WTC11 (cell line): ENCODE measurements at regions not wholly inside any gene's neighbourhood (a gene's known extent, or its start where the extent isn't known, plus 50 kb on each side); places are given as distances from the start of the nearest gene placed in this dataset.

Source experiments
- ATAC-seq: fragments of 200-7000 bp; cut with Tn5 transposase; 2 replicates; pipeline ENCODE4 v1.10.0; 2021; ENCODE audit warnings: mild to moderate bottlenecking, moderate library complexity
- CTCF ChIA-PET: fragments of 300-600 bp; sonication (Branson Sonifier 250); formaldehyde crosslinking; loops from one replicate; lab custom pipeline; 2021; ENCODE audit warnings: antibody characterized with exemption; lab: Charles Lee
- POLR2A ChIA-PET: fragments of 350-600 bp; sonication (Branson Sonifier 250); formaldehyde crosslinking; loops from one replicate; lab custom pipeline; 2021; ENCODE audit warnings: antibody characterized with exemption; lab: Charles Lee
- DNase-seq: peaks from one replicate; pipeline ENCODE4 v3.0.0; 2021; ENCODE audit warnings: low spot score
- H3K27ac Mint-ChIP-seq: 2 replicates; pipeline ENCODE4 v1.8.0; 2021; ENCODE audit warnings: mixed read lengths
- H3K27me3 Mint-ChIP-seq: 2 replicates; pipeline ENCODE4 v1.8.0; 2021; ENCODE audit warnings: low read depth, mild to moderate bottlenecking, moderate library complexity, mixed read lengths
- H3K36me3 Mint-ChIP-seq: 2 replicates; pipeline ENCODE4 v1.8.0; 2021; ENCODE audit warnings: mixed read lengths
- H3K4me1 Mint-ChIP-seq: 2 replicates; pipeline ENCODE4 v1.8.0; 2022; ENCODE audit warnings: mixed read lengths
- H3K4me3 Mint-ChIP-seq: 2 replicates; pipeline ENCODE4 v1.8.0; 2021; ENCODE audit warnings: mild to moderate bottlenecking, moderate library complexity, mixed read lengths
- H3K9me3 Mint-ChIP-seq: 2 replicates; pipeline ENCODE4 v1.8.0; 2021; ENCODE audit warnings: mixed read lengths
- ATF1 ChIP-seq: sonication (generic); formaldehyde crosslinking; IDR thresholded peaks from 2 replicates; pipeline ENCODE4 v1.8.1; 2023; ENCODE audit warnings: mild to moderate bottlenecking, moderate library complexity, missing genetic modification reagents
- CBFB ChIP-seq: sonication (generic); formaldehyde crosslinking; IDR thresholded peaks from 2 replicates; pipeline ENCODE4 v1.8.1; 2022; ENCODE audit warnings: mild to moderate bottlenecking, low read depth, missing genetic modification reagents
- CREM ChIP-seq: sonication (generic); formaldehyde crosslinking; IDR thresholded peaks from 2 replicates; pipeline ENCODE4 v1.8.1; 2022; ENCODE audit warnings: mild to moderate bottlenecking, missing genetic modification reagents, moderate library complexity
- EMX1 ChIP-seq: fragments of 250-450 bp; sonication (Bioruptor Pico); IDR thresholded peaks from 2 replicates; pipeline ENCODE4 v1.8.0; 2021; ENCODE audit warnings: mild to moderate bottlenecking
- ESRRA ChIP-seq: sonication (generic); formaldehyde crosslinking; IDR thresholded peaks from 2 replicates; pipeline ENCODE4 v1.8.1; 2022; ENCODE audit warnings: mild to moderate bottlenecking, missing genetic modification reagents, borderline replicate concordance
- ETV6 ChIP-seq: sonication (generic); formaldehyde crosslinking; IDR thresholded peaks from 2 replicates; pipeline ENCODE4 v1.8.1; 2022; ENCODE audit warnings: mild to moderate bottlenecking, missing genetic modification reagents
- FOXP1 ChIP-seq: sonication (generic); formaldehyde crosslinking; IDR thresholded peaks from 2 replicates; pipeline ENCODE4 v1.8.0; 2022; ENCODE audit warnings: missing genetic modification reagents, mild to moderate bottlenecking, moderate library complexity, borderline replicate concordance
- KAT7 ChIP-seq: sonication (generic); formaldehyde crosslinking; IDR thresholded peaks from 2 replicates; pipeline ENCODE4 v1.8.1; 2023; ENCODE audit warnings: missing genetic modification reagents, mild to moderate bottlenecking, borderline replicate concordance
- MXD4 ChIP-seq: fragments of 250-450 bp; sonication (Bioruptor Pico); IDR thresholded peaks from 2 replicates; pipeline ENCODE4 v1.8.0; 2021; ENCODE audit warnings: mild to moderate bottlenecking, moderate library complexity, borderline replicate concordance
- RELA ChIP-seq: sonication (generic); formaldehyde crosslinking; IDR thresholded peaks from 2 replicates; pipeline ENCODE4 v1.8.1; 2022; ENCODE audit warnings: missing genetic modification reagents, mild to moderate bottlenecking, borderline replicate concordance
- SMAD4 ChIP-seq: sonication (generic); formaldehyde crosslinking; IDR thresholded peaks from 2 replicates; pipeline ENCODE4 v1.8.0; 2022; ENCODE audit warnings: mild to moderate bottlenecking, missing genetic modification reagents
- TCF7 ChIP-seq: sonication (generic); formaldehyde crosslinking; IDR thresholded peaks from 2 replicates; pipeline ENCODE4 v1.8.0; 2022; ENCODE audit warnings: mild to moderate bottlenecking, low read depth, missing genetic modification reagents, moderate library complexity
- TEAD4 ChIP-seq: sonication (generic); formaldehyde crosslinking; IDR thresholded peaks from 2 replicates; pipeline ENCODE4 v1.8.0; 2022; ENCODE audit warnings: mild to moderate bottlenecking, missing genetic modification reagents
- TP53 ChIP-seq: sonication (generic); formaldehyde crosslinking; IDR thresholded peaks from 2 replicates; pipeline ENCODE4 v1.8.1; 2023; ENCODE audit warnings: mild to moderate bottlenecking, missing genetic modification reagents
- ZNF317 ChIP-seq: sonication (generic); formaldehyde crosslinking; IDR thresholded peaks from 2 replicates; pipeline ENCODE4 v1.8.1; 2023; ENCODE audit warnings: low read depth, mild to moderate bottlenecking, moderate library complexity, missing genetic modification reagents, borderline replicate concordance
- TF ChIP-seq, protein P1 (sequence below): sonication (generic); formaldehyde crosslinking; conservative IDR thresholded peaks from 2 replicates; pipeline ENCODE4 v1.8.1; 2023; ENCODE audit warnings: mild to moderate bottlenecking, low read depth, missing genetic modification reagents, moderate library complexity
- TF ChIP-seq, protein P2 (sequence below): sonication (generic); formaldehyde crosslinking; IDR thresholded peaks from 2 replicates; pipeline ENCODE4 v1.8.0; 2022; ENCODE audit warnings: mild to moderate bottlenecking, missing genetic modification reagents
- TF ChIP-seq, protein P3 (sequence below): sonication (generic); formaldehyde crosslinking; IDR thresholded peaks from 2 replicates; pipeline ENCODE4 v1.8.1; 2022; ENCODE audit warnings: low read depth, mild to moderate bottlenecking, moderate library complexity, missing genetic modification reagents, borderline replicate concordance
- TF ChIP-seq, protein P4 (sequence below): sonication (generic); formaldehyde crosslinking; IDR thresholded peaks from 2 replicates; pipeline ENCODE4 v1.8.1; 2023; ENCODE audit warnings: mild to moderate bottlenecking, missing genetic modification reagents
- TF ChIP-seq, protein P5 (sequence below): sonication (generic); formaldehyde crosslinking; IDR thresholded peaks from 2 replicates; pipeline ENCODE4 v1.8.0; 2022; ENCODE audit warnings: mild to moderate bottlenecking, missing genetic modification reagents
- TF ChIP-seq, protein P6 (sequence below): fragments of 250-450 bp; sonication (Bioruptor Pico); IDR thresholded peaks from 2 replicates; pipeline ENCODE4 v1.9.0; 2021; ENCODE audit warnings: moderate library complexity, mild to moderate bottlenecking, inconsistent platforms, borderline replicate concordance
- TF ChIP-seq, protein P7 (sequence below): sonication (generic); formaldehyde crosslinking; IDR thresholded peaks from 2 replicates; pipeline ENCODE4 v1.8.1; 2022; ENCODE audit warnings: mild to moderate bottlenecking, moderate library complexity, missing genetic modification reagents
- TF ChIP-seq, protein P8 (sequence below): sonication (generic); formaldehyde crosslinking; IDR thresholded peaks from 2 replicates; pipeline ENCODE4 v1.8.1; 2022; ENCODE audit warnings: missing genetic modification reagents, borderline replicate concordance
- TF ChIP-seq, protein P9 (sequence below): fragments of 250-450 bp; sonication (Bioruptor Pico); IDR thresholded peaks from 2 replicates; pipeline ENCODE4 v2.1.2; 2022; ENCODE audit warnings: mild to moderate bottlenecking, moderate library complexity

DNA sequence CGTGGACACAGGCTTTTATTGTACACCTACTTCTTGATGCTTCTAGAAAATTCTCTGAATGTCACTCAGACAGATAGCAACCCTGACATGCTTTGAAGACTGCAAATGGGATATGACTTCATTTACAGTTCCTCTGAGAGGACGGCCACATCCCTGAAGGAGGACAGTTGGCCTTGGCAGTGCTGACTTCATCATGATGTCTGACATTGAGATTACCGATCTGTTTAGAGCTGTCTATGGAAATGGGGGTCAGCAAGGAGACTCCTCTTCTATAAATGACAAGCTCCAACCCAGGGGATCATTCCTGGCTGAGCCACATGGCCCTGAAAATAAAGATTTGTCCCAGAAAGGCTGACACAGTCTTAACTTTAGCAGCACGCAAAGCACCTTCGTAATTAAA lies 75.8 kb downstream of the NUDT12 start (continued):
- TF ChIP-seq, protein P1, sequence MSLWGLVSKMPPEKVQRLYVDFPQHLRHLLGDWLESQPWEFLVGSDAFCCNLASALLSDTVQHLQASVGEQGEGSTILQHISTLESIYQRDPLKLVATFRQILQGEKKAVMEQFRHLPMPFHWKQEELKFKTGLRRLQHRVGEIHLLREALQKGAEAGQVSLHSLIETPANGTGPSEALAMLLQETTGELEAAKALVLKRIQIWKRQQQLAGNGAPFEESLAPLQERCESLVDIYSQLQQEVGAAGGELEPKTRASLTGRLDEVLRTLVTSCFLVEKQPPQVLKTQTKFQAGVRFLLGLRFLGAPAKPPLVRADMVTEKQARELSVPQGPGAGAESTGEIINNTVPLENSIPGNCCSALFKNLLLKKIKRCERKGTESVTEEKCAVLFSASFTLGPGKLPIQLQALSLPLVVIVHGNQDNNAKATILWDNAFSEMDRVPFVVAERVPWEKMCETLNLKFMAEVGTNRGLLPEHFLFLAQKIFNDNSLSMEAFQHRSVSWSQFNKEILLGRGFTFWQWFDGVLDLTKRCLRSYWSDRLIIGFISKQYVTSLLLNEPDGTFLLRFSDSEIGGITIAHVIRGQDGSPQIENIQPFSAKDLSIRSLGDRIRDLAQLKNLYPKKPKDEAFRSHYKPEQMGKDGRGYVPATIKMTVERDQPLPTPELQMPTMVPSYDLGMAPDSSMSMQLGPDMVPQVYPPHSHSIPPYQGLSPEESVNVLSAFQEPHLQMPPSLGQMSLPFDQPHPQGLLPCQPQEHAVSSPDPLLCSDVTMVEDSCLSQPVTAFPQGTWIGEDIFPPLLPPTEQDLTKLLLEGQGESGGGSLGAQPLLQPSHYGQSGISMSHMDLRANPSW (CRISPR knock-in tag), result no peak
- TF ChIP-seq, protein P2, sequence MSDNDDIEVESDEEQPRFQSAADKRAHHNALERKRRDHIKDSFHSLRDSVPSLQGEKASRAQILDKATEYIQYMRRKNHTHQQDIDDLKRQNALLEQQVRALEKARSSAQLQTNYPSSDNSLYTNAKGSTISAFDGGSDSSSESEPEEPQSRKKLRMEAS (CRISPR knock-in tag), result no peak
- TF ChIP-seq, protein P3, sequence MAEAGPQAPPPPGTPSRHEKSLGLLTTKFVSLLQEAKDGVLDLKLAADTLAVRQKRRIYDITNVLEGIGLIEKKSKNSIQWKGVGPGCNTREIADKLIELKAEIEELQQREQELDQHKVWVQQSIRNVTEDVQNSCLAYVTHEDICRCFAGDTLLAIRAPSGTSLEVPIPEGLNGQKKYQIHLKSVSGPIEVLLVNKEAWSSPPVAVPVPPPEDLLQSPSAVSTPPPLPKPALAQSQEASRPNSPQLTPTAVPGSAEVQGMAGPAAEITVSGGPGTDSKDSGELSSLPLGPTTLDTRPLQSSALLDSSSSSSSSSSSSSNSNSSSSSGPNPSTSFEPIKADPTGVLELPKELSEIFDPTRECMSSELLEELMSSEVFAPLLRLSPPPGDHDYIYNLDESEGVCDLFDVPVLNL (CRISPR knock-in tag), result no peak
- no peak for TF ChIP-seq CREM (CRISPR knock-in tag)
- TF ChIP-seq, protein P4, sequence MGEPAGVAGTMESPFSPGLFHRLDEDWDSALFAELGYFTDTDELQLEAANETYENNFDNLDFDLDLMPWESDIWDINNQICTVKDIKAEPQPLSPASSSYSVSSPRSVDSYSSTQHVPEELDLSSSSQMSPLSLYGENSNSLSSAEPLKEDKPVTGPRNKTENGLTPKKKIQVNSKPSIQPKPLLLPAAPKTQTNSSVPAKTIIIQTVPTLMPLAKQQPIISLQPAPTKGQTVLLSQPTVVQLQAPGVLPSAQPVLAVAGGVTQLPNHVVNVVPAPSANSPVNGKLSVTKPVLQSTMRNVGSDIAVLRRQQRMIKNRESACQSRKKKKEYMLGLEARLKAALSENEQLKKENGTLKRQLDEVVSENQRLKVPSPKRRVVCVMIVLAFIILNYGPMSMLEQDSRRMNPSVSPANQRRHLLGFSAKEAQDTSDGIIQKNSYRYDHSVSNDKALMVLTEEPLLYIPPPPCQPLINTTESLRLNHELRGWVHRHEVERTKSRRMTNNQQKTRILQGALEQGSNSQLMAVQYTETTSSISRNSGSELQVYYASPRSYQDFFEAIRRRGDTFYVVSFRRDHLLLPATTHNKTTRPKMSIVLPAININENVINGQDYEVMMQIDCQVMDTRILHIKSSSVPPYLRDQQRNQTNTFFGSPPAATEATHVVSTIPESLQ (CRISPR knock-in tag), result no peak

DNA sequence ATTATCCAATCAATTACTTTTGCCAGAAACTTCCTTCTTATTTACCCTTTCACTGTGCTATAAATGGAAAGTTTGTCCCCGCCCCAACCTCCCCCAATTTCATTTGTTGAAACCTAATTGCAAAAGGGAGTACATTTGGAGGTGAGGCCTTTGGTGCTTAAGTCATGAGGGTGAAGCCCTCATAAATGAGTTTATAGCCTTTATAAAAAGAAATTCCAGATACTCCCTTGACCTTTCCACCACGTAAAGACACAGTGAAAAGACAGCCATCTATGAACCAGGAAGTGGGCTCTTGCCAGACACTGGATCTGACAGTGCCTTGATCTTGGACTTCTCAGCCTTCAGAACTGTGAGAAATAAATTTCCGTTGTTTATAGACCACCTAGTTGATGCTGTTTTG lies 82.3 kb downstream of the NUDT12 start:
- DNase-seq, result no peak
- H3K4me1 Mint-ChIP-seq, result peaks cover 24% of the 10 kb centered on the region
- POLR2A ChIA-PET, result no interaction called here
- no peak overlapping the region for H3K27ac Mint-ChIP-seq
- no peak for TF ChIP-seq ETV6 (CRISPR knock-in tag)
- TF ChIP-seq RELA, result no peak
- no peak for TF ChIP-seq TEAD4 (CRISPR knock-in tag)
- no peak for TF ChIP-seq SMAD4
- TF ChIP-seq, protein P5, sequence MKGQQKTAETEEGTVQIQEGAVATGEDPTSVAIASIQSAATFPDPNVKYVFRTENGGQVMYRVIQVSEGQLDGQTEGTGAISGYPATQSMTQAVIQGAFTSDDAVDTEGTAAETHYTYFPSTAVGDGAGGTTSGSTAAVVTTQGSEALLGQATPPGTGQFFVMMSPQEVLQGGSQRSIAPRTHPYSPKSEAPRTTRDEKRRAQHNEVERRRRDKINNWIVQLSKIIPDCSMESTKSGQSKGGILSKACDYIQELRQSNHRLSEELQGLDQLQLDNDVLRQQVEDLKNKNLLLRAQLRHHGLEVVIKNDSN, result no peak
- no peak for TF ChIP-seq KAT7 (CRISPR knock-in tag)
- TF ChIP-seq, protein P6, sequence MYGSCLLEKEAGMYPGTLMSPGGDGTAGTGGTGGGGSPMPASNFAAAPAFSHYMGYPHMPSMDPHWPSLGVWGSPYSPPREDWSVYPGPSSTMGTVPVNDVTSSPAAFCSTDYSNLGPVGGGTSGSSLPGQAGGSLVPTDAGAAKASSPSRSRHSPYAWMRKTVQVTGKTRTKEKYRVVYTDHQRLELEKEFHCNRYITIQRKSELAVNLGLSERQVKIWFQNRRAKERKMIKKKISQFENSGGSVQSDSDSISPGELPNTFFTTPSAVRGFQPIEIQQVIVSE, result no peak
- no peak for TF ChIP-seq ATF1
- TF ChIP-seq ESRRA (CRISPR knock-in tag), result no peak
- TF ChIP-seq FOXP1, result no peak
- TF ChIP-seq, protein P7, sequence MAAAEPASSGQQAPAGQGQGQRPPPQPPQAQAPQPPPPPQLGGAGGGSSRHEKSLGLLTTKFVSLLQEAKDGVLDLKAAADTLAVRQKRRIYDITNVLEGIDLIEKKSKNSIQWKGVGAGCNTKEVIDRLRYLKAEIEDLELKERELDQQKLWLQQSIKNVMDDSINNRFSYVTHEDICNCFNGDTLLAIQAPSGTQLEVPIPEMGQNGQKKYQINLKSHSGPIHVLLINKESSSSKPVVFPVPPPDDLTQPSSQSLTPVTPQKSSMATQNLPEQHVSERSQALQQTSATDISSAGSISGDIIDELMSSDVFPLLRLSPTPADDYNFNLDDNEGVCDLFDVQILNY (CRISPR knock-in tag), result no peak
- TF ChIP-seq TCF7 (CRISPR knock-in tag), result no peak
- no peak for TF ChIP-seq MXD4 (CRISPR knock-in tag)
- TF ChIP-seq, protein P8, sequence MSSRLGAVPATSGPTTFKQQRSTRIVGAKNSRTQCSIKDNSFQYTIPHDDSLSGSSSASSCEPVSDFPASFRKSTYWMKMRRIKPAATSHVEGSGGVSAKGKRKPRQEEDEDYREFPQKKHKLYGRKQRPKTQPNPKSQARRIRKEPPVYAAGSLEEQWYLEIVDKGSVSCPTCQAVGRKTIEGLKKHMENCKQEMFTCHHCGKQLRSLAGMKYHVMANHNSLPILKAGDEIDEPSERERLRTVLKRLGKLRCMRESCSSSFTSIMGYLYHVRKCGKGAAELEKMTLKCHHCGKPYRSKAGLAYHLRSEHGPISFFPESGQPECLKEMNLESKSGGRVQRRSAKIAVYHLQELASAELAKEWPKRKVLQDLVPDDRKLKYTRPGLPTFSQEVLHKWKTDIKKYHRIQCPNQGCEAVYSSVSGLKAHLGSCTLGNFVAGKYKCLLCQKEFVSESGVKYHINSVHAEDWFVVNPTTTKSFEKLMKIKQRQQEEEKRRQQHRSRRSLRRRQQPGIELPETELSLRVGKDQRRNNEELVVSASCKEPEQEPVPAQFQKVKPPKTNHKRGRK (CRISPR knock-in tag), result no peak
- no peak for TF ChIP-seq EMX1 (CRISPR knock-in tag)
- no peak for TF ChIP-seq TP53 (CRISPR knock-in tag)
- no peak for TF ChIP-seq CBFB
- TF ChIP-seq ZNF317 (CRISPR knock-in tag), result no peak
- TF ChIP-seq, protein P9, sequence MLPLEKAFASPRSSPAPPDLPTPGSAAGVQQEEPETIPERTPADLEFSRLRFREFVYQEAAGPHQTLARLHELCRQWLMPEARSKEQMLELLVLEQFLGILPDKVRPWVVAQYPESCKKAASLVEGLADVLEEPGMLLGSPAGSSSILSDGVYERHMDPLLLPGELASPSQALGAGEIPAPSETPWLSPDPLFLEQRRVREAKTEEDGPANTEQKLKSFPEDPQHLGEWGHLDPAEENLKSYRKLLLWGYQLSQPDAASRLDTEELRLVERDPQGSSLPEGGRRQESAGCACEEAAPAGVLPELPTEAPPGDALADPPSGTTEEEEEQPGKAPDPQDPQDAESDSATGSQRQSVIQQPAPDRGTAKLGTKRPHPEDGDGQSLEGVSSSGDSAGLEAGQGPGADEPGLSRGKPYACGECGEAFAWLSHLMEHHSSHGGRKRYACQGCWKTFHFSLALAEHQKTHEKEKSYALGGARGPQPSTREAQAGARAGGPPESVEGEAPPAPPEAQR, result no peak
- TF ChIP-seq, protein P3 (CRISPR knock-in tag), result no peak
- ATAC-seq, result no peak
- CTCF ChIA-PET, result no interaction called here
- no peaks in the 10 kb centered on the region for H3K9me3 Mint-ChIP-seq
- H3K36me3 Mint-ChIP-seq, result no peaks in the 10 kb centered on the region
- no peaks in the 10 kb centered on the region for H3K27me3 Mint-ChIP-seq
- no peak overlapping the region for H3K4me3 Mint-ChIP-seq
